ENCODE measurements at regions not wholly inside any gene's neighbourhood (a gene's known extent, or its start where the extent isn't known, plus 50 kb on each side); places are given as distances from the start of the nearest gene placed in this dataset.

DNA sequence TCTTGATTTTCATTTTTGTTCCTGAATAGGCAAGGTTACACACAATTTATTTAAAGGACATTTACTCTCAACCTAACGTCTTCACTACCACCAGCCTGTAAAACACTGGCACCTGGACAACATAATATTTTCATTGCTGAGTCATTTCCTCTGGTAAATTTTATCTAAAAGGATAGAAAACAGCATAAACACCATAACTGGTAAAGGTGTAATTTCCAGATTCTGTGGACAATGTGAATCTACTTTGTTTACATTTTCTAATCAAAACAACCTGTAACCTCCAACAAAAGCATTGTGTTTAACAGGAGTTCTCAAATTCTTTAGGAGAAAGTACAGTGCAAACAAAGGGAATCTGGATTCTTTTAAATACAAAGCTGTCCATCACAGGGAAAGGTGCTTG is 472.0 kb upstream of the AKR1E2 start:
- no peak overlapping the region for H2AFZ ChIP-seq (ENCODE audit: insufficient read depth, low read depth, low read length, poor library complexity, severe bottlenecking)
- no peaks in the 10 kb centered on the region for H3K4me1 ChIP-seq (ENCODE audit: control insufficient read depth in 2 of 2, insufficient read depth in 2 of 2, low read length in 2 of 2)
- no peak overlapping the region for H3K9ac ChIP-seq (ENCODE audit: low read length)
- no peaks in the 10 kb centered on the region for H3K36me3 ChIP-seq (replicated peaks in 1 of 2; ENCODE audit: control extremely low read depth in 1 of 2, control insufficient read depth in 1 of 2, extremely low read depth in 1 of 2, insufficient read depth in 2 of 2, low read length in 1 of 2)
- ChIA-PET POLR2A (no interaction called here), CTCF (no interaction called here)
- DNase-seq (no peak), ATAC-seq (ENCODE audit: low read depth) (no peak)
- H3K27ac ChIP-seq (ENCODE audit: low read length in 2 of 2): no peak overlapping the region
- H3K4me3 ChIP-seq (ENCODE audit: control extremely low read depth in 1 of 5, extremely low read depth in 1 of 5, insufficient read depth in 1 of 5, low read depth in 2 of 5, low read length in 4 of 5): no peak overlapping the region
- Mint-ChIP-seq H3K4me1 (no peaks in the 10 kb centered on the region), H3K4me3 (no peak overlapping the region), H3K27ac (no peak overlapping the region), H3K27me3 (peaks cover 34% of the 10 kb centered on the region), H3K9me3 (ENCODE audit: insufficient read depth) (no peaks in the 10 kb centered on the region)
- H3K4me2 ChIP-seq (replicated peaks; ENCODE audit: low read depth, low read length, poor library complexity, severe bottlenecking): no peak overlapping the region
- intact Hi-C loops (cut with micrococcal nuclease): no loop called here
- no CpG with 5 or more reads among the region's 1 CpG for WGBS (ENCODE audit: insufficient coverage)
- H4K20me1 ChIP-seq (ENCODE audit: control insufficient read depth, insufficient read depth, low read length, poor library complexity, severe bottlenecking): no peaks in the 10 kb centered on the region
- no peak for TF ChIP-seq EZH2 (IDR thresholded peaks at IDR 0.05; ENCODE audit: borderline replicate concordance, insufficient read depth, low read depth, low read length, poor library complexity, severe bottlenecking)
- TF ChIP-seq, protein P1, sequence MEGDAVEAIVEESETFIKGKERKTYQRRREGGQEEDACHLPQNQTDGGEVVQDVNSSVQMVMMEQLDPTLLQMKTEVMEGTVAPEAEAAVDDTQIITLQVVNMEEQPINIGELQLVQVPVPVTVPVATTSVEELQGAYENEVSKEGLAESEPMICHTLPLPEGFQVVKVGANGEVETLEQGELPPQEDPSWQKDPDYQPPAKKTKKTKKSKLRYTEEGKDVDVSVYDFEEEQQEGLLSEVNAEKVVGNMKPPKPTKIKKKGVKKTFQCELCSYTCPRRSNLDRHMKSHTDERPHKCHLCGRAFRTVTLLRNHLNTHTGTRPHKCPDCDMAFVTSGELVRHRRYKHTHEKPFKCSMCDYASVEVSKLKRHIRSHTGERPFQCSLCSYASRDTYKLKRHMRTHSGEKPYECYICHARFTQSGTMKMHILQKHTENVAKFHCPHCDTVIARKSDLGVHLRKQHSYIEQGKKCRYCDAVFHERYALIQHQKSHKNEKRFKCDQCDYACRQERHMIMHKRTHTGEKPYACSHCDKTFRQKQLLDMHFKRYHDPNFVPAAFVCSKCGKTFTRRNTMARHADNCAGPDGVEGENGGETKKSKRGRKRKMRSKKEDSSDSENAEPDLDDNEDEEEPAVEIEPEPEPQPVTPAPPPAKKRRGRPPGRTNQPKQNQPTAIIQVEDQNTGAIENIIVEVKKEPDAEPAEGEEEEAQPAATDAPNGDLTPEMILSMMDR (IDR thresholded peaks at IDR 0.05): no peak
- peaks cover 0 to 4% (median 1%) of the 10 kb centered on the region in 4 experiments for H3K27me3 ChIP-seq (replicated peaks in 1 of 4; ENCODE audit: control extremely low read depth in 1 of 4, control insufficient read depth in 3 of 4, insufficient read depth in 4 of 4, low read length in 3 of 4)
- H3K79me2 ChIP-seq (ENCODE audit: control insufficient read depth, insufficient read depth, low read length): no peaks in the 10 kb centered on the region
- no peaks in the 10 kb centered on the region for H3K9me3 ChIP-seq (ENCODE audit: control extremely low read depth in 1 of 3, control insufficient read depth in 2 of 3, insufficient read depth in 1 of 3, low read length in 2 of 3)

DNA sequence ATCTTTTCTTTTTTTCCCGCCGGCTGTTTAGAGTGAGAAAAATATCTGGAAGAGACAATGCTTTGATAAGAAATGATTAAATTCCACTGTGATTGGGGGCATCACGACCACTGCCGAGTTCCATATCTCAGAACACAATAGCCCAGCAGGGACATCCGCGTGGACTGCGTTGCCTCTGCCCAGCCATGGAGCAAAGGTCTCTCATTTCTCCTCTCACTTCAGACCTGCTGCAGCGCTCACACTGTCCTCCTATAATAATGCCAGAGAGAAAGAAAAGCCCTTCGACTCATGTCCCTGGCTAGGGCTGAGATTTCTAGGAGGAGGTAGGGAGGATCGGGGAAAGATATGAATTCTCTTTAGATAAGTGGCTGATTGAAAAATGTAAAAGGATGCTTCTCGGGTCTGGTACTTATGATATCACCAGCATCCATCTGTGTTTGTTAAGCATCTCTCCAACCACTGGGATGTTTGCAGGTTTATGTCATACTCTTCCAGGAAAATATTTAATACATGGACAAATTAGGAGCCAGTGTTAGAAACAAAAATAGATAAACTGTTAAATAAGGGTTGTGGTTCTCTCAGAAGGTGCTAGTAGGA is 472.9 kb upstream of the AKR1E2 start:
- Histone ChIP-seq H3K9ac (ENCODE audit: low read length) (no peak overlapping the region), H3K79me2 (ENCODE audit: control insufficient read depth, insufficient read depth, low read length) (no peaks in the 10 kb centered on the region), H4K20me1 (ENCODE audit: control insufficient read depth, insufficient read depth, low read length, poor library complexity, severe bottlenecking) (no peaks in the 10 kb centered on the region), H3K27me3 (replicated peaks in 1 of 4; ENCODE audit: control extremely low read depth in 1 of 4, control insufficient read depth in 3 of 4, insufficient read depth in 4 of 4, low read length in 3 of 4) (peaks cover 0 to 4% (median 0%) of the 10 kb centered on the region in 4 experiments), H3K4me1 (ENCODE audit: control insufficient read depth in 2 of 2, insufficient read depth in 2 of 2, low read length in 2 of 2) (no peaks in the 10 kb centered on the region), H3K36me3 (replicated peaks in 1 of 2; ENCODE audit: control extremely low read depth in 1 of 2, control insufficient read depth in 1 of 2, extremely low read depth in 1 of 2, insufficient read depth in 2 of 2, low read length in 1 of 2) (no peaks in the 10 kb centered on the region), H3K27ac (ENCODE audit: low read length in 2 of 2) (no peak overlapping the region), H3K4me3 (ENCODE audit: control extremely low read depth in 1 of 5, extremely low read depth in 1 of 5, insufficient read depth in 1 of 5, low read depth in 2 of 5, low read length in 4 of 5) (no peak overlapping the region), H3K4me2 (replicated peaks; ENCODE audit: low read depth, low read length, poor library complexity, severe bottlenecking) (no peak overlapping the region), H2AFZ (ENCODE audit: insufficient read depth, low read depth, low read length, poor library complexity, severe bottlenecking) (no peak overlapping the region), H3K9me3 (ENCODE audit: control extremely low read depth in 1 of 3, control insufficient read depth in 2 of 3, insufficient read depth in 1 of 3, low read length in 2 of 3) (no peaks in the 10 kb centered on the region)
- Mint-ChIP-seq H3K27me3 (peaks cover 28% of the 10 kb centered on the region), H3K4me1 (no peaks in the 10 kb centered on the region), H3K9me3 (ENCODE audit: insufficient read depth) (no peaks in the 10 kb centered on the region), H3K4me3 (no peak overlapping the region), H3K27ac (no peak overlapping the region)
- CTCF ChIA-PET: no interaction called here
- TF ChIP-seq, protein P1 (IDR thresholded peaks at IDR 0.05): no peak
- no peak for TF ChIP-seq EZH2 (IDR thresholded peaks at IDR 0.05; ENCODE audit: borderline replicate concordance, insufficient read depth, low read depth, low read length, poor library complexity, severe bottlenecking)
- no peak for DNase-seq
- intact Hi-C loops (cut with micrococcal nuclease): no loop called here
- ATAC-seq (ENCODE audit: low read depth): no peak
- WGBS (ENCODE audit: insufficient coverage): 95% methylated on average over 7 of the region's 11 CpGs
- POLR2A ChIA-PET: no interaction called here

Measured in B cell (primary cell).